H1 (cell line): ENCODE measurements at regions not wholly inside any gene's neighbourhood (a gene's known extent, or its start where the extent isn't known, plus 50 kb on each side); places are given as distances from the start of the nearest gene placed in this dataset.

Experiments
- CREB1 ChIP-seq: IDR thresholded peaks from 2 replicates; pipeline ENCODE4 v1.6.1; 2012; ENCODE audit warnings: inconsistent platforms
- CTBP2 ChIP-seq: IDR thresholded peaks from 2 replicates; pipeline ENCODE4 v1.7.0; 2011; ENCODE audit warnings: borderline replicate concordance, mild to moderate bottlenecking, moderate library complexity, mixed read lengths, low read length; ENCODE audit not compliant: insufficient read depth, insufficient read length
- E2F6 ChIP-seq: IDR thresholded peaks from 2 replicates; pipeline ENCODE4 v1.6.1; 2012; ENCODE audit warnings: inconsistent platforms
- KDM4A ChIP-seq: IDR thresholded peaks from one replicate; pipeline ENCODE4 v1.7.1; 2012; ENCODE audit warnings: low read depth, mild to moderate bottlenecking, moderate library complexity, low read length, inconsistent platforms; ENCODE audit not compliant: severe bottlenecking

- TF ChIP-seq E2F6 (no peak), CREB1 (no peak), CTBP2 (no peak), KDM4A (no peak)
- TF ChIP-seq, all 59 proteins: peak for 0
These were observed 442.2 kb upstream of the ARID1B start (continued) for GRCh38 chr6:156334966-156335365.
